Loucy (cell line): ENCODE measurements at regions not wholly inside any gene's neighbourhood (a gene's known extent, or its start where the extent isn't known, plus 50 kb on each side); places are given as distances from the start of the nearest gene placed in this dataset.
A peak's percentile ranks its signal among the peaks of the same experiment; 100 is the strongest.

Experiments used
- H2AFZ ChIP-seq: fragments of 200-600 bp; sonication (generic); 2 replicates; pipeline ENCODE4 v1.6.0; 2016; ENCODE audit warnings: antibody characterized with exemption, mild to moderate bottlenecking, low read length, moderate library complexity
- H3F3A ChIP-seq: fragments of 200-600 bp; 2 replicates; pipeline ENCODE4 v1.6.0; 2016; ENCODE audit warnings: antibody characterized with exemption, low read depth, mild to moderate bottlenecking
- H3K27me3 ChIP-seq: fragments of 200-600 bp; sonication (generic); 2 replicates; pipeline ENCODE4 v1.6.1; 2014; ENCODE audit warnings: low read length, mild to moderate bottlenecking; ENCODE audit not compliant: insufficient read depth, poor library complexity, severe bottlenecking
- H3K36me3 ChIP-seq: fragments of 200-600 bp; sonication (generic); 2 replicates; pipeline ENCODE4 v1.6.1; 2016; ENCODE audit warnings: low read length; ENCODE audit not compliant: insufficient read depth
- H3K4me1 ChIP-seq: fragments of 200-600 bp; sonication (generic); 2 replicates; pipeline ENCODE4 v1.5.1; 2014; ENCODE audit warnings: low read length, mild to moderate bottlenecking; ENCODE audit not compliant: insufficient read depth, poor library complexity, severe bottlenecking
- H3K4me2 ChIP-seq: fragments of 200-600 bp; sonication (generic); 2 replicates; pipeline ENCODE4 v1.6.0; 2014; ENCODE audit warnings: antibody characterized with exemption, low read length, low read depth, mild to moderate bottlenecking; ENCODE audit not compliant: poor library complexity, severe bottlenecking
- H3K4me3 ChIP-seq: fragments of 200-600 bp; sonication (generic); 2 replicates; pipeline ENCODE4 v1.5.1; 2014; ENCODE audit warnings: low read length, mild to moderate bottlenecking, mixed read lengths; ENCODE audit not compliant: poor library complexity, severe bottlenecking
- H3K79me2 ChIP-seq: fragments of 200-600 bp; sonication (generic); 2 replicates; pipeline ENCODE4 v1.6.1; 2014; ENCODE audit warnings: low read length; ENCODE audit not compliant: insufficient read depth
- H3K9ac ChIP-seq: fragments of 200-600 bp; sonication (generic); 2 replicates; pipeline ENCODE4 v1.6.0; 2014; ENCODE audit warnings: mild to moderate bottlenecking, low read depth, low read length, moderate library complexity; ENCODE audit not compliant: poor library complexity, severe bottlenecking
- H3K9me2 ChIP-seq: fragments of 200-600 bp; sonication (generic); replicated peaks from 2 replicates; pipeline ENCODE4 v1.6.1; 2016; ENCODE audit warnings: low read depth, low read length, mixed read lengths
- H3K9me3 ChIP-seq: fragments of 200-600 bp; sonication (generic); 2 replicates; pipeline ENCODE4 v1.6.1; 2014; ENCODE audit warnings: mild to moderate bottlenecking, antibody characterized with exemption, low read length, low read depth; ENCODE audit not compliant: insufficient read depth
- H4K20me1 ChIP-seq: fragments of 200-600 bp; sonication (generic); 2 replicates; pipeline ENCODE4 v1.6.0; 2014; ENCODE audit warnings: antibody characterized with exemption, low read length, mild to moderate bottlenecking; ENCODE audit not compliant: insufficient read depth, poor library complexity, severe bottlenecking
- EZH2phosphoT487 ChIP-seq: fragments of 200-600 bp; IDR thresholded peaks from 2 replicates; pipeline ENCODE4 v1.6.1; 2018; ENCODE audit warnings: antibody characterized with exemption, mild to moderate bottlenecking, moderate library complexity, borderline replicate concordance
- TF ChIP-seq, protein P1 (sequence below): fragments of 200-600 bp; sonication (generic); conservative IDR thresholded peaks from 2 replicates; pipeline ENCODE4 v1.5.1; 2014; ENCODE audit warnings: mild to moderate bottlenecking, antibody characterized with exemption, low read length

DNA sequence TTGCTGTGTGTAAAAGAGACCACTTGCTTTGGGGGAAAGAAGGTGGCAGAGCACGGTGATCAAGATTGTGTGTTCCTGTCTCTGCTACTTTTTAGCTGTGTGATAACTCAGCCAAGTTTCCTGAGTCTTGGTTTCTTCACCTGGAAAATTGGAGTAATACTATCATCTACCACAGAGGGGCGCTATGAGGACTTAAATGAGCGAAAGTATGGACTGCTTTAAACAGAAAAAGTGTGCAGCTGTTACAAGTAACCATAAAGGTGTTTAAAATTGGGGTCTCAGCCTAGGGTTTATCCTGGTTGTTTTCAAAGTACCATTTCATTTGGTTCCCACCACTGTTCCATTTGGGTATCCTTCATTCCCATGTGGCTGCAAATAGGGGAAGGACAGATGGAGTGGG lies 65.9 kb upstream of the WSCD2 start:
- Histone ChIP-seq H3K27me3 (no peaks in the 10 kb centered on the region), H3K9me2 (no peaks in the 10 kb centered on the region), H3K4me1 (no peaks in the 10 kb centered on the region), H3K36me3 (no peaks in the 10 kb centered on the region), H3K4me2 (no peak overlapping the region), H3K9ac (no peak overlapping the region), H3F3A (no peaks in the 10 kb centered on the region), H3K9me3 (no peaks in the 10 kb centered on the region), H3K4me3 (no peak overlapping the region), H2AFZ (no peak overlapping the region), H3K79me2 (no peaks in the 10 kb centered on the region), H4K20me1 (no peaks in the 10 kb centered on the region)
- TF ChIP-seq, protein P1, sequence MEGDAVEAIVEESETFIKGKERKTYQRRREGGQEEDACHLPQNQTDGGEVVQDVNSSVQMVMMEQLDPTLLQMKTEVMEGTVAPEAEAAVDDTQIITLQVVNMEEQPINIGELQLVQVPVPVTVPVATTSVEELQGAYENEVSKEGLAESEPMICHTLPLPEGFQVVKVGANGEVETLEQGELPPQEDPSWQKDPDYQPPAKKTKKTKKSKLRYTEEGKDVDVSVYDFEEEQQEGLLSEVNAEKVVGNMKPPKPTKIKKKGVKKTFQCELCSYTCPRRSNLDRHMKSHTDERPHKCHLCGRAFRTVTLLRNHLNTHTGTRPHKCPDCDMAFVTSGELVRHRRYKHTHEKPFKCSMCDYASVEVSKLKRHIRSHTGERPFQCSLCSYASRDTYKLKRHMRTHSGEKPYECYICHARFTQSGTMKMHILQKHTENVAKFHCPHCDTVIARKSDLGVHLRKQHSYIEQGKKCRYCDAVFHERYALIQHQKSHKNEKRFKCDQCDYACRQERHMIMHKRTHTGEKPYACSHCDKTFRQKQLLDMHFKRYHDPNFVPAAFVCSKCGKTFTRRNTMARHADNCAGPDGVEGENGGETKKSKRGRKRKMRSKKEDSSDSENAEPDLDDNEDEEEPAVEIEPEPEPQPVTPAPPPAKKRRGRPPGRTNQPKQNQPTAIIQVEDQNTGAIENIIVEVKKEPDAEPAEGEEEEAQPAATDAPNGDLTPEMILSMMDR: peak; percentile 74
- TF ChIP-seq EZH2phosphoT487: no peak

DNA sequence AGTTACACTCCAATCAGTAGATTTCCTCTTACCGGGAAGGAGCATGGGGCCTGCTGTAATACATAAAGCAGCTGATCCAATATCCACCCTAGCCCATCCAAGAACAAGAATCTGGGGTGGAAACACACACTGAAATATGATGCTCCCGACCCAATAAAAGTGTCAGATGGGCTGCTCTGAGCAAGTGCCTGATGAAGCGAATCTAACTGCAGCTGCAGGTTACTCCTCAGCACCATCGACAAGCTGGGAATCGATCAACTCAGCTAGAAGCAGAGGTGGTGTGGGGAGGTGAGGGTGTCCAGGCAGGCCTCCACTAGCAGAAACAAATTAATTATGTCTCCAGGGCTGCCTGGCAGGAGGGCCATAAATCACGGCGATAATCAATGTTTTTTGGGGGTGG lies 64.0 kb upstream of the WSCD2 start:
- Histone ChIP-seq H3K36me3 (no peaks in the 10 kb centered on the region), H3K9ac (no peak overlapping the region), H3K27me3 (no peaks in the 10 kb centered on the region), H3K4me2 (no peak overlapping the region), H3F3A (no peaks in the 10 kb centered on the region), H4K20me1 (no peaks in the 10 kb centered on the region), H3K79me2 (no peaks in the 10 kb centered on the region), H3K4me3 (no peak overlapping the region), H2AFZ (no peak overlapping the region), H3K9me3 (no peaks in the 10 kb centered on the region), H3K9me2 (no peaks in the 10 kb centered on the region), H3K4me1 (no peaks in the 10 kb centered on the region)
- TF ChIP-seq, protein P1: no peak
- TF ChIP-seq EZH2phosphoT487: no peak

DNA sequence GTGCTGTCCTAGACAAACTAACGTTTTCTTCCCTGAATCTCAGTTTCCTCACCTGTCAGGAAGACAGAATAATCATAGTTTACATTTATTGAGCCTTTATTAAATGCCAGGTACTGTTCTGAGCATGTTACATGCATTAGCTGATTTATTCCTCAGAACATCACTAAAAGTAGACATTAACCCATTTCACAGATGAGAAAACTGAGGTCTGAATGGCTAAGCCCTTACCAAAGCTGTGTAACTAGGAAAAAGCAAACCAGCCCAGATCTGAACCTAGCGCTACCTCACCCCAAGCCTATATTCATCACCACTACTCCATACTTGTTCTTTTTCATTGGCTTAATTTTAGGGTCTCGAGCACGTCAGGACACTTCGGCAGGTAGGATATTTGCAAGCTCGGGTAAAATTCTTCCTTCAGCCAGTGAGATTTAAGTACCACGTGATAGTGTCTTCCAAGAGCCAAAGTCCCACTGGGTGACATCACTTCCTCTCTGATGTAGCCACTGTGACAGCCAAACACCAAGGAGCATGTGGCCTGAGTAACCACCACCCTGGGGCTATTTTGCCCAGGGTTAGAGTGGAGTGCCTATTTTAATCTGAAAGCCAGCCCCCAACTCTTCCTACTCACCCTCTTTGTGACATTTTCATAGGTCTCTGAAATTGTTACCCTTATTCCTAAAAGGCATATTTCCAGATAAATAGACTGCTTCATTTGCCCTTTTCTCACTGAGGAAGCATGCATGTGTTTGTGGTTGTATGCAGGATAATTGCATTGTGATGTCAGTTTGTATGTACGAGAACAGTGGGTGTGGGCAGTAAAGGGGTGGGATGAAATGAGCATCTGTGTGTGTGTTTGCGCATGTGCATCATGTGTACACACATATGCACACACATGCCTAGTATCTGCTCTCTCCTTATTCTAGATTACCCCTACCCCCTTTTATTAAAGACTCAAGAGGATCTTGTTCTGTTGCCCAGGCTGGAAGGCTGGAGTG lies 62.2 kb upstream of the WSCD2 start:
- H2AFZ ChIP-seq: no peak overlapping the region
- no peaks in the 10 kb centered on the region for H3K9me2 ChIP-seq
- H3F3A ChIP-seq: no peaks in the 10 kb centered on the region
- H3K27me3 ChIP-seq: no peaks in the 10 kb centered on the region
- no peaks in the 10 kb centered on the region for H3K79me2 ChIP-seq
- H3K4me1 ChIP-seq: no peaks in the 10 kb centered on the region
- H3K4me2 ChIP-seq: no peak overlapping the region
- TF ChIP-seq, protein P1: no peak
- H3K4me3 ChIP-seq: no peak overlapping the region
- H3K9ac ChIP-seq: no peak overlapping the region
- no peaks in the 10 kb centered on the region for H3K36me3 ChIP-seq
- no peaks in the 10 kb centered on the region for H4K20me1 ChIP-seq
- H3K9me3 ChIP-seq: no peaks in the 10 kb centered on the region
